HCT116 (cell line): ENCODE measurements at regions not wholly inside any gene's neighbourhood (a gene's known extent, or its start where the extent isn't known, plus 50 kb on each side); places are given as distances from the start of the nearest gene placed in this dataset.

Source experiments
- ATAC-seq: fragments of 200-7000 bp; cut with Tn5 transposase; 2 replicates; pipeline ENCODE4 v1.9.1; 2020; ENCODE audit warnings: mild to moderate bottlenecking, moderate library complexity
- BruUV-seq: library from RNA; stranded (reverse); fragments of 400-500 nt; replicated peaks from 2 replicates; lab custom pipeline; 2021; lab: Mats Ljungman, UMichigan
- CTCF ChIA-PET: fragments of 300-600 bp; sonication (Branson Sonifier 250); formaldehyde crosslinking; loops from one replicate; lab custom pipeline; 2021; ENCODE audit warnings: antibody characterized with exemption; lab: Charles Lee
- POLR2A ChIA-PET: fragments of 300-600, 350-600 bp; sonication (Branson Sonifier 250); formaldehyde crosslinking; loops from one replicate; lab custom pipeline; 2021; ENCODE audit warnings: antibody characterized with exemption; lab: Charles Lee
- RAD21 ChIA-PET, 2 experiments: fragments of 300-600 bp; sonication (Branson Sonifier 250); formaldehyde crosslinking; loops; one replicate each; lab custom pipeline; 2023; ENCODE audit warnings: low total read pairs in 2 of 2; ENCODE audit not compliant: uncharacterized antibody in 2 of 2, unreplicated experiment in 2 of 2, low non-redundant PET in 1 of 2; lab: Charles Lee
- DNase-seq: peaks from one replicate; pipeline ENCODE4 v3.0.0-alpha.2; 2010; ENCODE audit warnings: low read depth, low spot score
- H2AFZ ChIP-seq: fragments of 200-600 bp; shearing (Covaris generic), sonication (generic); 2 replicates; pipeline ENCODE4 v1.6.1; 2017; ENCODE audit warnings: low read depth, mixed run types, mixed read lengths, antibody characterized with exemption, low read length; ENCODE audit not compliant: poor library complexity, severe bottlenecking
- H3K27ac ChIP-seq: 2 replicates; pipeline ENCODE4 v1.5.1; 2012; ENCODE audit warnings: low read depth, low read length
- H3K27me3 ChIP-seq: fragments of 200-600 bp; sonication (generic); 2 replicates; pipeline ENCODE4 v1.6.1; 2016; ENCODE audit warnings: mixed run types, low read length, mixed read lengths; ENCODE audit not compliant: insufficient read depth
- H3K36me3 ChIP-seq, 2 experiments: fragments of 200-500 bp in 1 of 2; fragments of 200-600 bp in 1 of 2; sonication (Bioruptor generic) in 1 of 2; sonication (generic) in 1 of 2; 2 replicates each; pipeline versions ENCODE4 v1.5.1 to v1.6.1; 2014 to 2016; ENCODE audit warnings: low read length in 2 of 2, inconsistent platforms in 1 of 2, mixed read lengths in 1 of 2, mixed run types in 1 of 2; ENCODE audit not compliant: insufficient read depth in 2 of 2, control insufficient read depth in 1 of 2
- H3K4me1 ChIP-seq, 2 experiments: fragments of 200-600 bp in 1 of 2; sonication (generic) in 1 of 2; 2 replicates each; pipeline versions ENCODE4 v1.5.1 to v1.6.1; 2012 to 2017; ENCODE audit warnings: low read length in 2 of 2, inconsistent platforms in 1 of 2, mild to moderate bottlenecking in 1 of 2, mixed read lengths in 1 of 2, mixed run types in 1 of 2, moderate library complexity in 1 of 2; ENCODE audit not compliant: insufficient read depth in 2 of 2, control insufficient read depth in 1 of 2
- H3K4me2 ChIP-seq: fragments of 200-600 bp; sonication (generic); 2 replicates; pipeline ENCODE4 v1.6.1; 2017; ENCODE audit warnings: mixed run types, low read length, mixed read lengths
- H3K4me3 ChIP-seq, 2 experiments: fragments of 200-600 bp in 1 of 2; sonication (generic) in 1 of 2; replicated peaks in 1 of 2; 2 replicates each; pipeline ENCODE4 v1.5.1; 2011 to 2016; ENCODE audit warnings: low read length in 2 of 2, control low read depth in 1 of 2, low read depth in 1 of 2, mild to moderate bottlenecking in 1 of 2, mixed read lengths in 1 of 2, mixed run types in 1 of 2
- H3K79me2 ChIP-seq: fragments of 200-600 bp; sonication (generic); 2 replicates; pipeline ENCODE4 v1.6.1; 2017; ENCODE audit warnings: mild to moderate bottlenecking, mixed run types, low read length, moderate library complexity, mixed read lengths; ENCODE audit not compliant: insufficient read depth
- H3K9ac ChIP-seq: fragments of 200-600 bp; sonication (generic); 2 replicates; pipeline ENCODE4 v1.6.1; 2016; ENCODE audit warnings: low read length, mixed read lengths
- H3K9me2 ChIP-seq: fragments of 200-600 bp; sonication (generic), shearing (Covaris generic); 2 replicates; pipeline ENCODE4 v1.6.1; 2017; ENCODE audit warnings: mixed run types, mild to moderate bottlenecking, moderate library complexity; ENCODE audit not compliant: insufficient read depth
- H3K9me3 ChIP-seq, 2 experiments: fragments of 200-500 bp in 1 of 2; fragments of 200-600 bp in 1 of 2; sonication (Bioruptor generic) in 1 of 2; sonication (generic) in 1 of 2; 2 replicates each; pipeline ENCODE4 v1.6.1; 2014 to 2017; ENCODE audit warnings: low read length in 2 of 2, mixed read lengths in 2 of 2, inconsistent platforms in 1 of 2, low read depth in 1 of 2, mild to moderate bottlenecking in 1 of 2, mixed run types in 1 of 2, moderate library complexity in 1 of 2; ENCODE audit not compliant: control insufficient read depth in 1 of 2, insufficient read depth in 1 of 2
- H4K20me1 ChIP-seq: fragments of 200-600 bp; sonication (generic), shearing (Covaris generic); 2 replicates; pipeline ENCODE4 v1.6.1; 2017; ENCODE audit warnings: mixed run types, mild to moderate bottlenecking, moderate library complexity; ENCODE audit not compliant: insufficient read depth
- ATF3 ChIP-seq: IDR thresholded peaks from 2 replicates; pipeline ENCODE4 v1.6.1; 2012
- CEBPB ChIP-seq: IDR thresholded peaks from 2 replicates; pipeline ENCODE4 v1.6.1; 2012; ENCODE audit warnings: low read depth
- ELF1 ChIP-seq: IDR thresholded peaks from 2 replicates; pipeline ENCODE4 v1.6.1; 2012; ENCODE audit warnings: low read depth, borderline replicate concordance
- FOSL1 ChIP-seq: IDR thresholded peaks from 2 replicates; pipeline ENCODE4 v1.6.1; 2012; ENCODE audit warnings: low read depth
- POLR2A ChIP-seq: IDR thresholded peaks from 2 replicates; pipeline ENCODE4 v1.7.0; 2011; ENCODE audit warnings: borderline replicate concordance; ENCODE audit not compliant: insufficient read depth, insufficient read length; ENCODE audit errors: extremely low read depth
- RAD21 ChIP-seq: IDR thresholded peaks from 2 replicates; pipeline ENCODE4 v1.6.1; 2012; ENCODE audit warnings: low read depth, mild to moderate bottlenecking
- REST ChIP-seq: IDR thresholded peaks from 2 replicates; pipeline ENCODE4 v1.6.1; 2012; ENCODE audit warnings: low read depth
- SIN3A ChIP-seq: IDR thresholded peaks from 2 replicates; pipeline ENCODE4 v1.6.1; 2012; ENCODE audit warnings: low read depth
- SP1 ChIP-seq: IDR thresholded peaks from 2 replicates; pipeline ENCODE4 v1.6.1; 2012; ENCODE audit warnings: low read depth
- SRF ChIP-seq: IDR thresholded peaks from 2 replicates; pipeline ENCODE4 v1.6.1; 2012; ENCODE audit warnings: low read depth
- ZFX ChIP-seq: fragments of 450-650 bp; IDR thresholded peaks from 2 replicates; pipeline ENCODE4 v1.6.1; 2017
- ZNF274 ChIP-seq: fragments of 200-500 bp; sonication (Bioruptor generic); IDR thresholded peaks from 2 replicates; pipeline ENCODE4 v1.6.1; 2014; ENCODE audit warnings: mild to moderate bottlenecking, low read depth, low read length, inconsistent platforms
- intact Hi-C: fragments of 100-400 bp; cut with micrococcal nuclease; formaldehyde crosslinking; loops from 2 replicates; pipeline ENCODE4 v1.10.0; 2022
- TF ChIP-seq, protein P1 (sequence below): IDR thresholded peaks from 2 replicates; pipeline ENCODE4 v1.6.1; 2012
- TF ChIP-seq, protein P2 (sequence below), 3 experiments: fragments of 200-600 bp in 1 of 3; sonication (generic) in 1 of 3; IDR thresholded peaks in 2 of 3; conservative IDR thresholded peaks in 1 of 3; 2 replicates each; pipeline ENCODE4 v1.5.1; 2012 to 2017; ENCODE audit warnings: low read depth in 2 of 3, low read length in 2 of 3, antibody characterized with exemption in 1 of 3, borderline replicate concordance in 1 of 3, control low read depth in 1 of 3, mild to moderate bottlenecking in 1 of 3, mixed read lengths in 1 of 3, mixed run types in 1 of 3, moderate library complexity in 1 of 3; ENCODE audit not compliant: insufficient read depth in 1 of 3

DNA sequence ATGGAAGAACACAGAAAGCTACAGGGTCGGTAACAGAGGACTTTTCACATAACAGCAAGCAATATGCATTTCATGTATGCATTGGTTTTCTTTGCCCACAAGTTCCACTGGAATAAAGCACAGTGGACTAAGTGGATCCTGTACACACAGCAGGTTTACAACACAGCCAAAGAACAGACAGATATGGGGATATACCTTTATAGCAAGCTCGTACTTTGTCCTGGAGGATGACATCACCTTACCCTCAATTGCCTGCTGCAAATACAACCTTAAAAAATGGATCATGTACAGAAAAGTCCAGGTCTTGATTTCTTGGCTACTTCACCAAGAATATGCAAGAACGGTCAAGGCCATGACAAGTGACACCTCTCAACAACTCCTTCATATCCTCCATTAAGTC, 1445.5 kb downstream of the MAT2B start:
- H4K20me1 ChIP-seq = no peaks in the 10 kb centered on the region
- BruUV-seq = no TSS peak
- no peaks in the 10 kb centered on the region for H3K4me1 ChIP-seq
- H3K4me2 ChIP-seq = no peak overlapping the region
- H3K9me3 ChIP-seq = peaks cover 0 to 14% of the 10 kb centered on the region in 2 experiments; a peak in 2 of 4 replicates
- H3K79me2 ChIP-seq = no peaks in the 10 kb centered on the region
- POLR2A ChIA-PET = no interaction called here
- no peaks in the 10 kb centered on the region for H3K36me3 ChIP-seq
- H3K4me3 ChIP-seq = no peak overlapping the region
- RAD21 ChIA-PET = no interaction called here
- ATAC-seq (no peak), DNase-seq (no peak)
- H3K9me2 ChIP-seq = no peaks in the 10 kb centered on the region
- no peaks in the 10 kb centered on the region for H3K27me3 ChIP-seq
- no peak overlapping the region for H3K9ac ChIP-seq
- H2AFZ ChIP-seq = no peak overlapping the region
- CTCF ChIA-PET = no interaction called here
- TF ChIP-seq SIN3A = no peak
- no peak for TF ChIP-seq ATF3
- no peak for TF ChIP-seq FOSL1
- no peak for TF ChIP-seq SRF
- TF ChIP-seq CEBPB = no peak
- no peak for TF ChIP-seq ELF1
- TF ChIP-seq, all 23 proteins: peak for 0
- intact Hi-C loops = no loop called here
- H3K27ac ChIP-seq = no peak overlapping the region

DNA sequence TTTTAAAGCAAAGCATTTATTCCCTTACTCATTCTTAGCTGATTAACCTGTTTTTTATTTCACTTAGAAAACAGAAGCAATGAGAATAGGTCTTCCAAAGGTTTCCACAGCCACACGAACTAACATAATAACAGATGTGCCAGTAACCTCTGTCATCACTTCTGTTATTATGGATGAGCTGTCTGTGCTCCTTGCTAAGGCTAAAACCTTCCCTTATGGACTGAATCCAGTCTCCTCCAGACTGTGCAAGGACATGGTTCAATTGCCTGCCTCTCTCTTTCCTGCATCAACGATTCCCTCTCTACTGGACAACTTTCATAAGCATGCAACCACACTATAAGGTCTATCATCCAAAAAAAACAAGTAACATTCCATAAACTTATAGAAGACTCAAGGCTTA, 1446.2 kb downstream of the MAT2B start:
- BruUV-seq = no TSS peak
- Histone ChIP-seq H3K9ac (no peak overlapping the region), H3K4me1 (no peaks in the 10 kb centered on the region), H4K20me1 (no peaks in the 10 kb centered on the region), H3K79me2 (no peaks in the 10 kb centered on the region), H3K36me3 (no peaks in the 10 kb centered on the region), H3K27me3 (no peaks in the 10 kb centered on the region), H3K27ac (no peak overlapping the region), H3K9me3 (peaks cover 0 to 14% of the 10 kb centered on the region in 2 experiments; a peak in 2 of 4 replicates), H3K4me2 (no peak overlapping the region), H3K4me3 (no peak overlapping the region), H3K9me2 (no peaks in the 10 kb centered on the region), H2AFZ (no peak overlapping the region)
- RAD21 ChIA-PET = no interaction called here
- no peak for ATAC-seq
- DNase-seq = no peak
- CTCF ChIA-PET = no interaction called here
- POLR2A ChIA-PET = no interaction called here
- intact Hi-C loops = no loop called here
- TF ChIP-seq ZFX = no peak
- no peak for TF ChIP-seq SRF
- no peak for TF ChIP-seq POLR2A
- no peak for TF ChIP-seq REST
- TF ChIP-seq RAD21 = no peak
- no peak for TF ChIP-seq ZNF274
- TF ChIP-seq, protein P1, sequence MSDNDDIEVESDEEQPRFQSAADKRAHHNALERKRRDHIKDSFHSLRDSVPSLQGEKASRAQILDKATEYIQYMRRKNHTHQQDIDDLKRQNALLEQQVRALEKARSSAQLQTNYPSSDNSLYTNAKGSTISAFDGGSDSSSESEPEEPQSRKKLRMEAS = no peak
- TF ChIP-seq, protein P2, sequence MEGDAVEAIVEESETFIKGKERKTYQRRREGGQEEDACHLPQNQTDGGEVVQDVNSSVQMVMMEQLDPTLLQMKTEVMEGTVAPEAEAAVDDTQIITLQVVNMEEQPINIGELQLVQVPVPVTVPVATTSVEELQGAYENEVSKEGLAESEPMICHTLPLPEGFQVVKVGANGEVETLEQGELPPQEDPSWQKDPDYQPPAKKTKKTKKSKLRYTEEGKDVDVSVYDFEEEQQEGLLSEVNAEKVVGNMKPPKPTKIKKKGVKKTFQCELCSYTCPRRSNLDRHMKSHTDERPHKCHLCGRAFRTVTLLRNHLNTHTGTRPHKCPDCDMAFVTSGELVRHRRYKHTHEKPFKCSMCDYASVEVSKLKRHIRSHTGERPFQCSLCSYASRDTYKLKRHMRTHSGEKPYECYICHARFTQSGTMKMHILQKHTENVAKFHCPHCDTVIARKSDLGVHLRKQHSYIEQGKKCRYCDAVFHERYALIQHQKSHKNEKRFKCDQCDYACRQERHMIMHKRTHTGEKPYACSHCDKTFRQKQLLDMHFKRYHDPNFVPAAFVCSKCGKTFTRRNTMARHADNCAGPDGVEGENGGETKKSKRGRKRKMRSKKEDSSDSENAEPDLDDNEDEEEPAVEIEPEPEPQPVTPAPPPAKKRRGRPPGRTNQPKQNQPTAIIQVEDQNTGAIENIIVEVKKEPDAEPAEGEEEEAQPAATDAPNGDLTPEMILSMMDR (IDR thresholded peaks at IDR 0.05 in 2 of 3, conservative IDR thresholded peaks at IDR 0.05 in 1 of 3; ENCODE audit: borderline replicate concordance in 1 of 3, insufficient read depth in 1 of 3, low read depth in 2 of 3, low read length in 2 of 3) = no peak
- TF ChIP-seq SP1 = no peak
